ENCODE measurements at regions not wholly inside any gene's neighbourhood (a gene's known extent, or its start where the extent isn't known, plus 50 kb on each side); places are given as distances from the start of the nearest gene placed in this dataset.

DNA sequence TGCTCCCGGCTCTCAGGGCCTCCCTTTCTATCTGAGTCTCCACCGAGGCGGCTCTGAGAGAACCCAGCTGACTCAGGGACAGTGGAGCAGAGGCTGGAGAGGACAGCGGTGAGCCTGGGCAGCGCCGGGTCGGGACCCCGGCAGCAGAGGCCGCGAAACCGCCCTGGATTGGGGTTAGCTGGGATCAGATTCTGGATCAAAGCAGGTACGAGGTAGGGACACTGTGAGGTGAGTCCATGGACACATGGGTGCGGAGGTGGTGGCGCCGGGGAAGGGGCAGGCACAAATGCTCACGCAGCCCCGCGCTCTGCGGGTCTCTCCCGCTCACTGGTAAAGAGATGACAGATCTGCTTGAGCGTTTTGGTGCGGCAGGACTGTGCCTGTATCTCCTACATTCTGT is 146.4 kb upstream of the GGTLC1 start:
- no peak for DNase-seq

- DNase-seq: no peak
These were observed 145.7 kb upstream of the GGTLC1 start for GRCh38 chr20:24134284-24134683.

DNA sequence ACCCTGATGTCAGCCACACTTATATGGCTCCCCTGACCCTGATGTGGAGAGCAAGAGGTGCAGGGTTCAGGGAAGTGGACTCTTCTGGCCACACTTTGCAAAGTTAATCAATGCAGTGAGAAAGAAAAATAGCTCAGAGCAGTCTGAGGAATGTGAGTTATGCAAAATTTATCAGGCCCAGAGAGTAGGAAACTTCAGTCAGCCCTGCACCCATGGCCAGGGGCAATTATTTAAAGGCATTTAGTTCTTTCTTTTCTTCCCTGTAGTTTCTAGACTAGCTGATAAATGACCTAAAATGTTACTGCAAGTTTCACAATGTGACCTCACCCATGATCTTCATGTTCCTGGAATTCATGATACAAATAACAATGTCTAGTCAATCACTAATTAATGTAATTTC is 143.7 kb upstream of the GGTLC1 start:
- no peak for DNase-seq

DNA sequence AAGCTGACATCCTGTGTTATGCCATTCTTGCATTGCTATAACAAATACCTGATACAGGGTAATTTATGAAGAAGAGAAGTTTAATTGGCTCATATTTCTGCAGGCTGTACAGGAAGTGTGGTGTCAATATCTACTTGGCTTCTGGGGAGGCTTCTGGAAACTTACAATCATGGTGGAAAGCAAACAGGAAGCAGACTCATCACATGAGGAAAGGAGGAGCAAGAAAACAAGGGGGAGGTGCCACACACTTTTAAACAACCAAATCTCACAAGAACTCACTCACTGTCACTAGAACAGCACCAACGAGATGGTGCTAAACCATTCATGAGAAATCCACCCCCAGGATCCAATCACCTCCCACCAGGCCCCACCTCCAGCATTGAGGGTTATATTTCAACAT is 143.1 kb upstream of the GGTLC1 start:
- DNase-seq: no peak

GRCh38 chr20:24131281-24131680 is 142.7 kb upstream of the GGTLC1 start:
- DNase-seq: no peak

DNA sequence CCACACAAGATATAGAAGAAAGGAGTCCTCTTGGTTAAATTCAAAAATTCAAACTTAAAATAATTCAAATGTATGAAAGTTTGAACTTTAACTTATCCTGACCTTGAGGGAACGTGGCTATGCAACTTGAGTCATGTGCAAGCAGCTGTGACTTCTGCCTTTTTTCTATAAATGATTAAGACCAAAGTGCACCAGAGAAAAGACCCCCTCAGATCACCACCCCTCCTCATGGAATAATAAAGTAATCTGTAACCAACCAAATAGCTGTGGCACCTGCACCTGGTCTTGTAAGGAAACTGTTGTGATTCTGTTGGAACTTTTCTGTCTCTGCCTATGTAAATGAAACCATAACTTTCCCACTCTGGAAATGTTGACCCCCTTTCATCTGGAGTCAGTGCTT is 141.1 kb upstream of the GGTLC1 start:
- DNase-seq: no peak

GRCh38 chr20:24124951-24125650 is 136.5 kb upstream of the GGTLC1 start:
- DNase-seq: no peak

DNA sequence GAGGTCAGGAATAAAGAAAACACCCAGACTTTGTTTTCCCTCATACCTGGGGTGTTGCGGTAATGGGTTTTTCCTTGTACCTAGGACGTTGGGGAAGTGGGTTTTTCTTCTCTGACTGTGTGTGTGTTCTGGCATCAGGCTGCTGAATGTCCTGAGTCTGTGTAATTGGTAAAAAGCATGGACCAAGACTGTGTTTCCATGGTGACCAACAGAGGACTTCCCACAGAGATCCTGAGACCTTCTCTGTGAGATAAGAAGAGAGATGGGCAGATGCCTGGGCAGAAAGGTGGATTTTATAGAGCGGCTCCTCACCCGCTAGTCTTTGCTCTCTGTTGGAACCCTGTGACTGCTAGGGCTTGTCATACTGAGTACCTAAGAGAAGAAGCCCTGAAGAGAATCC is 135.4 kb upstream of the GGTLC1 start:
- no peak for DNase-seq

DNA sequence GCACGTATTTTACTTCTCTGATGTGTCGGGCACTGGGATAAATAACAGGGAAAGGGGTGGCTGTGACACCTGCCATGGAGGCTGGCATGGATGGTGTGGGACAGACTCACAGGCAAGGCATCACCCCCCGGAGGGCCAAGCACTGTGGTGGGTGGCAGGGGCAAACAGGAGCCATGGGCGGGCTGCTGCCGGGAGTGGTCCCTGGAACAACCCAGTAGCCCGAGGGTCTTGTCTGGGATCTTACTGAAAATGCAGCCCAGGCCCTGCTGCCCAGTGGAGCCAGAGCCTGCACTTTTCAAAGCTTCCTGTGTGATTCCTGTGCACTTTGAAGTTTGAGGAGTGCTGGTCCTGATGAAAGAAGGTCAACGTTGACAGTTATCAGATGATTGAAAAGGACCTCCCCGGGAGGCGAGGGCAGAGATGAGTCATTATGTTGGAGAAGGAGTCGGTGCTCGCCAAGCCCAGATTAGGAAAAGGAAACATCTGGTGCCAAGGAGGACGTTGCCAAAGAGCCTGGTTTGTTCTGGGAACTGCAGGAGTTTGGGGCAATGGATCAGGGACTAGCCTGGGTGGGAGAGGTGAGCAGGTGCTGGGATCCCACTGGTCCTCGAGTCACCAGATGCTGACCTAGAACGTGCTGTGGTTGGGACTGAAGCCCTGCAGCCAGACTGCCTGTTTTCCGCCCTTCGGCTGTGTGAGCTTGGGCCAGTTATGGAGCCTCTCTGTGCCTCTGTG is 130.0 kb upstream of the GGTLC1 start:
- DNase-seq: no peak

DNA sequence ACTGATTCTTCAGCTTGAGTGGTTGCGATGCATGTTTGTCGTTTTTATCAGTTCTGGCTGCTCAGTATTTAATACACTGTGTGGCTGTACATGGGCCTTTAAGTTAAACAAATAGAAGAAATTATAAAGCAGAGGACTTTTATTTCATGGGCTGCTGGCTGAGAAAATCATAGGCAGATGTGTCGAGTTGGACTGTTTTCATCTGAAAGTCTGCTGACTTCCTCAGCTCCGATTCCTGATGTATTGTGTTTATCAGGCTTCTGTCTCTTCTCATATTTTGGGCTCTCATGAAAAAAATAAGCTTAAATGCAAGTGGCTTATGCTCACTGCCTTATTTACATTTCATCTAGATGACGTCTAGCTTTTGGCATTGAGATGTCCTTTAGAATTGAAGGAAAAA is 129.5 kb upstream of the GGTLC1 start:
- no peak for DNase-seq

GRCh38 chr20:24117383-24117782 is 128.8 kb upstream of the GGTLC1 start:
- DNase-seq: no peak

DNA sequence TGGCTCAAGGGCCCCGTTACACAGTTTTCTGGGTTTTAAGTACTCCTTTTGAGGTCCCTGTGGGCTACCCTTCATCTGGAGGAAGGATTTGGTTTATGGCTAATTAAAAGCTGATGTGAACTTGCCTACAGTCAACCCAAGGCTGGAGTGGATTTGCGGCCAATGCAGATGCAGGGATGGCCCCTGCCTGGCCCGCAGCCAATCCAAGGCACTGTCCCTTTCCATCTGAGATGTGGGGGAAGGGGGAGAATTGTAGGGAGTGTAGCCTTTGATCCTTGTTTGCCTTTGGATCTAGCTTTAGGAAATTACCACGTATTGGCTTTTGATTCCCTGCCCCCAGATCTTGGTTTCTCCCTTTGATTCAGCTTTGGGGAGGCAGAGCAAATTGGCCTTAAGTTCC is 128.0 kb upstream of the GGTLC1 start:
- DNase-seq: no peak

- DNase-seq: no peak
These were observed 123.8 kb upstream of the GGTLC1 start for GRCh38 chr20:24112360-24112759.

GRCh38 chr20:24111858-24112257 is 123.3 kb upstream of the GGTLC1 start:
- no peak for DNase-seq

DNA sequence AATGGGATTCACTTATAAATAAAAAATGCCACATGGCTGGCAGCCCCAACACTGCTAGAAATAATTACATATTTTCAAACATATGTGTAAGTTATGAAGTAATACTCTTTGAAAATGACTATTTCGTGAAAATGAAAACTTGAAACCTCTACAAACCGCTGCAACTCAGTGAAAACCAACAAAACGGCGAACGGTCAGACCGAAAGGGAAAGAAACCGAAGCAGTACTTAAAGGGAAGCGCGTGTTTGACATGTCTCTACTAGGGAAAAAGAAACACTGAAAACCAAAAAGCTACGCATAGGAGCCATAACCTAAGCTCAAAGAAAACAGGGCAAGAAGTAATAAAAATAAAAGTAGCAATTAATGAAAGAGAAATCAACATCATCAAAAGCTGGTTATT is 121.0 kb upstream of the GGTLC1 start:
- no peak for DNase-seq

GRCh38 chr20:24109008-24109407 is 120.4 kb upstream of the GGTLC1 start:
- DNase-seq: no peak

GRCh38 chr20:24108581-24108980 is 120.0 kb upstream of the GGTLC1 start:
- DNase-seq: no peak

GRCh38 chr20:24106801-24107445 is 118.3 kb upstream of the GGTLC1 start:
- DNase-seq: no peak

DNA sequence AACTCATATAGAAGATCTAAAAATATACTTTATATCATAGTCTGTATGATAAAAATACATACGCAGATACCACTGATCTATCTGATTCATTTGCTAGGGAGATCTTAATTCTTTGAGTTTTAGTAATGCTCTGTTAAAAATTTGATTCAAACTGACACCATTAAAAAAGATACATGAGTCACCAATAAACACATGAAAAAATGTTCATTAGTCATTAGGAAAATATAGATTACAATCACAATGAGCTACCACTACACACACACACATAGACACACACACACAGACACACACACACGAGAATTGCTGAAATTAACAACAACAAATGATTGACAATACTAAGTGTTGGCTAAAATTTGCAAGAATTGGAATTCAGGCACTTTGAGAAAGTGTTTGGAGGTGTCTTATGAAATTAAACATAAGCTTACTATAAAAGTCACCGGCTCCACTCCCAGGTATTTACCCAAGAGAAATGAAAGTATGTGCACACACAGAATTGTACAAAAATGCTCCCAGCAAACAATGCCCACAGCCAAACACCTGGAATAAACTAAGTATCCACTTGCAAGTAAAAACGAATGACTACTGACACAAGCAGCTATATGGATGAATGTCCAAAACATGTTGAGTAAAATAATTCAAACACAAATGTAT is 117.7 kb upstream of the GGTLC1 start:
- no peak for DNase-seq

DNA sequence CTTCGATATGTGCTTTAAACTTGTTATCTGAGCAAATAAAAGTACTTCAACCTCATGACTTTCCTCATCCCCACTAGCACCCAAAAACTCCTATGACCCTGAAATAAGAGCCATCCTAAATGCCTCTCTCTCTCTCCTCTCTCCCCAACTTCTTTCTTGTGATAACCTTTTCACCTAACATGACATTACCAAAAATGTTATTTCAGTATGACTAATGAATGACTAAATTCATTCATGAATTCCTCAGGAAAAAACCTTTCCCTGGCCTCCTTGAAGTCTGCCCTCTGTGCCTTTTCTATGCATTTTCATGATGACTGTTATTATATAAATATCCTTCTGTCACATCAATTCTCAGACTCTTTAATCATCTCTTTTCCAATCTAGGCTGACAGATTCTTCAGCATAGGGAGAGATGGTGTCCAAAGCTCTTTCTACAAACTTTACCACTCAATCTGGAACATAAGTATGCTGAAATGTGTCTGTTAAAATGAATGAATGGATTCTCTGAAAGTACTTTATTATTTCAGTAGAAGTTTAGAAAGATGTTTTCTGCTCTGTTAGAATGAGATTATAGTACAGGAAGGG is 114.3 kb upstream of the GGTLC1 start:
- DNase-seq: no peak

DNA sequence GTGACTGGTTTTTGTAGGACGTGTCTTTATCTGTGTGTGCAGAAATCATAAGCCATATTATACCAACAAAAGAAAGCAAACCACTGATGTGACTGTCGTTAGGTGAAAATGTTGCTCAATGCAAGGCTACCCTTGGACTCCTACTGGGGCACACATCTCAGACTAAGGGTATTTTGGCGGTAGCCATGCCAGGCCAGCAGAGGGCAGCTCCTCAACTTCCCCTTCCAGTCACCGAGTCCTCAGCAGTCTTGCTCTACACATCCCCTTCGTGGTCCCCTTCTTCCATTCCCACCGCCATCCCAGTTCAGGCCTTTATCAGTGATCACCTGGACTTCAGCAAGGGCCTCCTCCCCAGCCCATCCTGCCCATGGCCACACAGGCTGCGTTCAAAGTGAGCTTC is 113.7 kb upstream of the GGTLC1 start:
- peak; percentile 38 for DNase-seq

GRCh38 chr20:24100370-24101011 is 111.9 kb upstream of the GGTLC1 start:
- DNase-seq: peak; percentile 12

DNA sequence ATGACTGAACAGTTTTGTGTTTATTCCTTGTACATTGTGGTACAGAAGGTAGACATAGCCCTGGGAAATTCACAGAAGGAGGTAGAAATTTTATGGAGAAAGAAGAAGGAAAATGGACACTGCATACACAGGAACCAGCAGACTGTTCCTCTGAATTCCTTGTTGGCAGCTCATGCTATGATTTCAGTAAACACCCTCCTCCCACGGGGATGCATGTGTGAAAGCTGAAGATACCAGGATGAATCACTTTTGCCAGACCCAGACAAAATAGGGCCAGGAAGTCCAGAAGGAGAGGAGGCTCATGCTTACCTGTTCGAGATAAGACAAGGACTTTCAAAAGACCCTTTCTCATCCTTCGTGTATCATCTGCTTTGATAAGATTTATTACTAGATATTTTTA is 110.3 kb upstream of the GGTLC1 start:
- no peak for DNase-seq

All from GDM1 (cell line).